HepG2 (cell line): ENCODE measurements at regions not wholly inside any gene's neighbourhood (a gene's known extent, or its start where the extent isn't known, plus 50 kb on each side); places are given as distances from the start of the nearest gene placed in this dataset.

Experiments
- CTCF ChIP-seq: sonication (generic); formaldehyde crosslinking; IDR thresholded peaks from 2 replicates; pipeline ENCODE4 v1.5.0; 2020; ENCODE audit warnings: mild to moderate bottlenecking, missing genetic modification reagents, moderate library complexity
- HNRNPL ChIP-seq: fragments of 200-400 bp; formaldehyde crosslinking; IDR thresholded peaks from 2 replicates; pipeline ENCODE4 v1.6.1; 2017; ENCODE audit warnings: mild to moderate bottlenecking, low read depth, low read length
- MEF2D ChIP-seq: sonication (generic); formaldehyde crosslinking; IDR thresholded peaks from 2 replicates; pipeline ENCODE4 v1.5.1; 2020; ENCODE audit warnings: mild to moderate bottlenecking, missing genetic modification reagents
- REST ChIP-seq, 2 experiments: IDR thresholded peaks; 2 replicates each; pipeline ENCODE4 v1.6.1; 2011 to 2012; ENCODE audit warnings: low read length in 2 of 2, borderline replicate concordance in 1 of 2, low read depth in 1 of 2, mild to moderate bottlenecking in 1 of 2, moderate library complexity in 1 of 2
- TARDBP ChIP-seq: sonication (generic); formaldehyde crosslinking; IDR thresholded peaks from 2 replicates; pipeline ENCODE4 v1.8.0; 2022; ENCODE audit warnings: mild to moderate bottlenecking, missing genetic modification reagents
- ZNF317 ChIP-seq: sonication (generic); formaldehyde crosslinking; IDR thresholded peaks from 2 replicates; pipeline ENCODE4 v1.5.0; 2020; ENCODE audit warnings: mild to moderate bottlenecking, missing genetic modification reagents

GRCh38 chr16:87146676-87147075 lies 170.5 kb downstream of the C16orf95 start:
- no peak for TF ChIP-seq CTCF
- no peak for TF ChIP-seq HNRNPL
- no peak for TF ChIP-seq REST (IDR thresholded peaks at IDR 0.05; ENCODE audit: borderline replicate concordance in 1 of 2, low read depth in 1 of 2, low read length in 2 of 2)
- TF ChIP-seq TARDBP (CRISPR knock-in tag), result no peak
- TF ChIP-seq MEF2D (CRISPR knock-in tag), result no peak
- TF ChIP-seq ZNF317 (CRISPR knock-in tag), result no peak
